HepG2 (cell line): ENCODE measurements at regions not wholly inside any gene's neighbourhood (a gene's known extent, or its start where the extent isn't known, plus 50 kb on each side); places are given as distances from the start of the nearest gene placed in this dataset.

Source experiments
- CTCF ChIP-seq: sonication (generic); formaldehyde crosslinking; IDR thresholded peaks from 2 replicates; pipeline ENCODE4 v1.5.0; 2020; ENCODE audit warnings: mild to moderate bottlenecking, missing genetic modification reagents, moderate library complexity
- JUND ChIP-seq: sonication (generic); formaldehyde crosslinking; IDR thresholded peaks from 2 replicates; pipeline ENCODE4 v1.8.0; 2022; ENCODE audit warnings: mild to moderate bottlenecking, missing genetic modification reagents
- MXD1 ChIP-seq: sonication (generic); formaldehyde crosslinking; IDR thresholded peaks from 2 replicates; pipeline ENCODE4 v1.4.0; 2020; ENCODE audit warnings: mild to moderate bottlenecking, missing genetic modification reagents
- REST ChIP-seq, 2 experiments: IDR thresholded peaks; 2 replicates each; pipeline ENCODE4 v1.6.1; 2011 to 2012; ENCODE audit warnings: low read length in 2 of 2, borderline replicate concordance in 1 of 2, low read depth in 1 of 2, mild to moderate bottlenecking in 1 of 2, moderate library complexity in 1 of 2
- ZFY ChIP-seq: sonication (generic); formaldehyde crosslinking; IDR thresholded peaks from 2 replicates; pipeline ENCODE4 v1.4.0; 2020; ENCODE audit warnings: missing genetic modification reagents

- TF ChIP-seq ZFY (CRISPR knock-in tag), result no peak
- no peak for TF ChIP-seq REST (IDR thresholded peaks at IDR 0.05; ENCODE audit: borderline replicate concordance in 1 of 2, low read depth in 1 of 2, low read length in 2 of 2)
- no peak for TF ChIP-seq JUND (CRISPR knock-in tag)
- TF ChIP-seq MXD1 (CRISPR knock-in tag), result no peak
- TF ChIP-seq CTCF, result no peak
Measured at GRCh38 chr12:93234641-93235040, 143.1 kb upstream of the NUDT4 start.
